Neuronal stem cell (in vitro differentiated cells): ENCODE measurements at regions not wholly inside any gene's neighbourhood (a gene's known extent, or its start where the extent isn't known, plus 50 kb on each side); places are given as distances from the start of the nearest gene placed in this dataset.

Experiments used
- DNase-seq: peaks from one replicate; pipeline ENCODE4 v3.0.0-alpha.2; 2013; ENCODE audit warnings: low spot score
- H2AFZ ChIP-seq: one replicate; pipeline ENCODE4 v1.6.1; 2013; ENCODE audit warnings: mild to moderate bottlenecking, low read length, inconsistent platforms
- H2AK5ac ChIP-seq: 2 replicates; pipeline ENCODE4 v1.6.1; 2013; ENCODE audit warnings: low read depth, mild to moderate bottlenecking, inconsistent platforms, low read length, moderate library complexity, mixed read lengths
- H2BK120ac ChIP-seq: 2 replicates; pipeline ENCODE4 v1.6.1; 2013; ENCODE audit warnings: low read depth, mild to moderate bottlenecking, inconsistent platforms, low read length, moderate library complexity, mixed read lengths
- H2BK12ac ChIP-seq: one replicate; pipeline ENCODE4 v1.6.1; 2013; ENCODE audit warnings: low read length, inconsistent platforms
- H2BK15ac ChIP-seq: 2 replicates; pipeline ENCODE4 v1.6.1; 2013; ENCODE audit warnings: mild to moderate bottlenecking, low read length, inconsistent platforms, mixed read lengths
- H2BK5ac ChIP-seq: one replicate; pipeline ENCODE4 v1.6.1; 2013; ENCODE audit warnings: inconsistent platforms, mild to moderate bottlenecking, low read length, moderate library complexity
- H3K14ac ChIP-seq: one replicate; pipeline ENCODE4 v1.6.1; 2013; ENCODE audit warnings: low read length, inconsistent platforms
- H3K18ac ChIP-seq: 2 replicates; pipeline ENCODE4 v1.6.1; 2013; ENCODE audit warnings: low read length, inconsistent platforms
- H3K23ac ChIP-seq: 2 replicates; pipeline ENCODE4 v1.6.1; 2013; ENCODE audit warnings: low read depth, mild to moderate bottlenecking, mixed read lengths, low read length, inconsistent platforms; ENCODE audit not compliant: poor library complexity
- H3K27ac ChIP-seq: replicated peaks from 3 replicates; pipeline ENCODE4 v1.5.1; 2013; ENCODE audit warnings: low read length, inconsistent platforms
- H3K27me3 ChIP-seq, 3 experiments: 2 replicates each; pipeline ENCODE4 v1.6.1; 2013; ENCODE audit warnings: low read length in 3 of 3, mild to moderate bottlenecking in 2 of 3, inconsistent platforms in 1 of 3, low read depth in 1 of 3, mixed read lengths in 1 of 3, moderate library complexity in 1 of 3; ENCODE audit not compliant: control insufficient read depth in 3 of 3, insufficient read depth in 3 of 3
- H3K36me3 ChIP-seq, 2 donors: replicated peaks in 1 of 2; 2 replicates each; pipeline ENCODE4 v1.6.1; 2013; ENCODE audit warnings: low read length in 2 of 2; ENCODE audit not compliant: control insufficient read depth in 2 of 2, insufficient read depth in 2 of 2
- H3K4ac ChIP-seq: 2 replicates; pipeline ENCODE4 v1.6.1; 2013; ENCODE audit warnings: inconsistent platforms, mild to moderate bottlenecking, low read length, moderate library complexity
- H3K4me1 ChIP-seq, 2 donors: 1 replicate in 1 of 2; 2 replicates in 1 of 2; pipeline ENCODE4 v1.6.1; 2013; ENCODE audit warnings: low read length in 2 of 2, low read depth in 1 of 2; ENCODE audit not compliant: control insufficient read depth in 2 of 2, insufficient read depth in 1 of 2
- H3K4me2 ChIP-seq: one replicate; pipeline ENCODE4 v1.6.1; 2013; ENCODE audit warnings: mild to moderate bottlenecking, low read length, inconsistent platforms; ENCODE audit not compliant: insufficient read depth, poor library complexity, severe bottlenecking
- H3K4me3 ChIP-seq, 2 donors: 2 replicates each; pipeline ENCODE4 v1.5.1; 2013; ENCODE audit warnings: low read length in 2 of 2, mild to moderate bottlenecking in 2 of 2, inconsistent platforms in 1 of 2, moderate library complexity in 1 of 2
- H3K79me1 ChIP-seq: one replicate; pipeline ENCODE4 v1.6.1; 2013; ENCODE audit warnings: low read depth, mild to moderate bottlenecking, inconsistent platforms, low read length, moderate library complexity
- H3K9ac ChIP-seq: one replicate; pipeline ENCODE4 v1.6.1; 2013; ENCODE audit warnings: mild to moderate bottlenecking, low read depth, low read length, inconsistent platforms; ENCODE audit not compliant: poor library complexity
- H3K9me3 ChIP-seq, 2 donors: replicated peaks in 1 of 2; 2 replicates each; pipeline versions ENCODE3 to v1.6.1; 2013; ENCODE audit warnings: low read length in 2 of 2, mild to moderate bottlenecking in 2 of 2, inconsistent platforms in 1 of 2, low read depth in 1 of 2, mixed read lengths in 1 of 2, moderate library complexity in 1 of 2; ENCODE audit not compliant: control insufficient read depth in 2 of 2, insufficient read depth in 1 of 2
- H4K8ac ChIP-seq: one replicate; pipeline ENCODE4 v1.6.1; 2013; ENCODE audit warnings: low read depth, mild to moderate bottlenecking, inconsistent platforms, low read length, moderate library complexity
- H4K91ac ChIP-seq: one replicate; pipeline ENCODE4 v1.6.1; 2013; ENCODE audit warnings: low read length, low read depth, mild to moderate bottlenecking, inconsistent platforms; ENCODE audit not compliant: poor library complexity
- WGBS, 2 donors: extraction: QIAGEN DNeasy Blood & Tissue Kit; methylation state at CpG; one replicate each; pipeline ENCODE4 v1.1.7; 2013; ENCODE audit warnings: missing lambda C conversion rate in 2 of 2, mixed read lengths in 1 of 2; ENCODE audit not compliant: insufficient read length in 2 of 2, insufficient replicate concordance in 1 of 2; ENCODE audit errors: extremely low coverage in 2 of 2; 5-methylcytosine and 5-hydroxymethylcytosine counted together

GRCh38 chr1:226816576-226816975, 53.8 kb upstream of the PSEN2 start:
- Histone ChIP-seq H3K9me3 (no peaks in the 10 kb centered on the region), H2BK120ac (no peak overlapping the region), H3K4me2 (no peak overlapping the region), H3K4ac (no peak overlapping the region), H3K36me3 (no peaks in the 10 kb centered on the region), H2AFZ (no peak overlapping the region), H3K27ac (no peak overlapping the region), H3K4me1 (peaks cover 3% of the 10 kb centered on the region in 2 donors), H2AK5ac (no peak overlapping the region), H4K91ac (no peak overlapping the region), H4K8ac (no peak overlapping the region), H3K4me3 (no peak overlapping the region), H2BK12ac (no peak overlapping the region), H3K79me1 (no peaks in the 10 kb centered on the region), H3K27me3 (peaks cover 0 to 8% (median 0%) of the 10 kb centered on the region in 3 experiments), H3K23ac (no peak overlapping the region), H2BK15ac (no peak overlapping the region), H3K14ac (no peak overlapping the region), H3K9ac (no peak overlapping the region), H3K18ac (no peak overlapping the region), H2BK5ac (no peak overlapping the region)
- WGBS, 2 donors = no CpG with 5 or more reads among the region's 3 CpGs
- DNase-seq = no peak

DNA sequence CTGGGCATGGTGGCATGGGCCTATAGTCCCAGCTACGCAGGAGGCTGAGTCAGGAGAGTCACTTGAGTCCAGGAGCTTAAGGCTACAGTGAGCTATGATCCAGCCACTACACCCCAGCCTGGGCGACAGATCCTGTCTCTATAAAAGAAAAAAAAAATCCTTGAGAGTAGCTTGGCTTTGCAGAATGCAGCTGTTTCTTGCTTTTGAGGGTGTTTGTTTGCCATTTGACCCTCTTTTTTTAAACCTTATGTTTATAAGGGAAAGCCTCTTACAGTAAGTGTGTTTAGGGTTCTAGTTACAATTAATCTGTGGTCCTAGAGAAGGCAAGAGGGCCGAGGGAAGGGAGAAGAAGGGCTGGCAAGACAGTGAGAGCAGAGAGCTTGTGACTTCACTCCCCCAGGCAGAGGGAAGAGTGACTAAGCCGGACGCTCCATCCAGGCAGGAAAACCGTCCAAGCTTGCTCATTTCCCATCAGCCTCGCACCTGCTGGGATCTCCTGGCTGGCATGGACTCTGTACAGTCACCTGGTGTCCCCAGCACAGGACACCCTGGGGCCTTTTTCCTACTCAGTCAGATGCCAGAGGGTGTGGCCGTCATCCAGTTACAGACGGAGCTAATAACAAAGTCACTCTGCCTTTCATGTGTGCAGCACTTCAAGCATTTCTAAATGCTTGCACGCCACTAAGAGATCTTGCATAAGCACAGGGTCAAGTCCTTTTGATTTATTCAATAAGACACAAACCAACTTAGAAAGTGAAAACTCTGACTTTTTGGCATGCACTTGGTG, 55.5 kb upstream of the PSEN2 start:
- Histone ChIP-seq H3K18ac (peak overlapping the region; percentile 61), H3K23ac (no peak overlapping the region), H2AK5ac (no peak overlapping the region), H2BK120ac (no peak overlapping the region), H3K79me1 (no peaks in the 10 kb centered on the region), H3K4ac (no peak overlapping the region), H3K27ac (no peak overlapping the region), H2BK5ac (no peak overlapping the region), H3K4me2 (no peak overlapping the region), H3K4me3 (no peak overlapping the region), H3K14ac (peak overlapping the region; percentile 50), H3K36me3 (no peaks in the 10 kb centered on the region), H4K91ac (no peak overlapping the region), H2AFZ (peak overlapping the region; percentile 5), H2BK15ac (no peak overlapping the region), H2BK12ac (no peak overlapping the region), H3K27me3 (peaks cover 0 to 4% (median 0%) of the 10 kb centered on the region in 3 experiments), H4K8ac (no peak overlapping the region), H3K9me3 (no peaks in the 10 kb centered on the region), H3K4me1 (peaks cover 8 to 10% of the 10 kb centered on the region in 2 donors), H3K9ac (no peak overlapping the region)
- DNase-seq = no peak
- WGBS, 2 donors = no CpG with 5 or more reads among the region's 10 CpGs

DNA sequence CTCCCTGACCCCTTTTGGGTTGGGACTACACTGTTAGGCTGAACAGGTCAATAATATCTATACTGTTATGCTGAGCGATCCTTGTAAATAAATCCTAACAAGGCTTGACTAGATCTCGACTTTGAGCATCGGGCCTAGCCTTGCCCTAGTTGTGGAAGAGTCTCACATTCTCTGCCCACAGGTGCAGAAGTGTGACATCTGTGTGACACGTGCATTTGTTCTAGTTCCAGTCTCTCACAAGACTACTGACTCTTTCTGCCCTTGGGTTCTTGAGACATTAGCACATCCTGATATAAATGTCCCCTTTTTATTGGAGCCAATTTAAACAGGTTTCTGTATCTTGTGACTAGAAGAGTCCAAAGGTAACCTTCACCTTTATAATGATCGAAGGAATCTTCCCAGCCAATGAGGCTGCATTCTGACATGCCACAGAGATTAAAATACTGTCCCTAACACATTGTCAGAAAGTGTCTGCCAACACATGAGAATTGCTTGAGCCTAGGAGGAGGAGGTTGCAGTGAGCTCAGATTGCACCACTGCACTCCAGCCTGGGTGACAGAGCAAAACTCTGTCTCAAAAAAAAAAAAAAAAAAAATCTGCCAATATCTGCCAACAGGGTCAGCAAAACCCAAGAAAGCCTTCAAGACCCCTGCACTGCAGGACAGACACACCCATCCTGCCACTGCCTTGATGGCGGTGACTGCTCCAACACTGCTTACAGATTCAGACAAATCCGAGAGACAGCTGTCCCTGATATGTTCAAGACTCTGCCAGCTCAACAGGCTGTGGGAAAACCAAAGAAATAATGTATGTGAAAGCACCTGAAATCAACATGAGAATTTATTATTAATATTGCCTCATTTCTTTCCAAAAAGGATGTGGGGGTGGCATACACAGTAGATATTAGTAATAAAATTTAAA, 56.5 kb upstream of the PSEN2 start:
- no peaks in the 10 kb centered on the region for H3K36me3 ChIP-seq
- no peak for DNase-seq
- no peak overlapping the region for H3K14ac ChIP-seq
- no peak overlapping the region for H3K4me2 ChIP-seq
- H3K4me1 ChIP-seq = peaks cover 10 to 15% of the 10 kb centered on the region in 2 donors
- no peaks in the 10 kb centered on the region for H3K79me1 ChIP-seq
- no peak overlapping the region for H2BK15ac ChIP-seq
- H2BK5ac ChIP-seq = no peak overlapping the region
- H2BK12ac ChIP-seq = no peak overlapping the region
- H3K9ac ChIP-seq = no peak overlapping the region
- no peak overlapping the region for H3K23ac ChIP-seq
- no peak overlapping the region for H2AFZ ChIP-seq
- H3K4ac ChIP-seq = no peak overlapping the region
- no peak overlapping the region for H2BK120ac ChIP-seq
- H4K91ac ChIP-seq = no peak overlapping the region
- H3K18ac ChIP-seq = no peak overlapping the region
- H3K9me3 ChIP-seq = no peaks in the 10 kb centered on the region
- WGBS, 2 donors = no CpG with 5 or more reads among the region's 7 CpGs
- H2AK5ac ChIP-seq = no peak overlapping the region
- H3K4me3 ChIP-seq = no peak overlapping the region
- no peak overlapping the region for H4K8ac ChIP-seq
- H3K27ac ChIP-seq = no peak overlapping the region
- peaks cover 0 to 4% (median 0%) of the 10 kb centered on the region in 3 experiments for H3K27me3 ChIP-seq

- no peak overlapping the region for H2AK5ac ChIP-seq
- no peak overlapping the region for H3K27ac ChIP-seq
- no CpG with 5 or more reads among the region's 4 CpGs for WGBS, 2 donors
- H4K8ac ChIP-seq = no peak overlapping the region
- no peak overlapping the region for H2AFZ ChIP-seq
- no peaks in the 10 kb centered on the region for H3K36me3 ChIP-seq
- no peak overlapping the region for H2BK12ac ChIP-seq
- no peak overlapping the region for H3K4me2 ChIP-seq
- no peaks in the 10 kb centered on the region for H3K79me1 ChIP-seq
- H3K14ac ChIP-seq = no peak overlapping the region
- H2BK5ac ChIP-seq = no peak overlapping the region
- H2BK120ac ChIP-seq = no peak overlapping the region
- no peaks in the 10 kb centered on the region for H3K9me3 ChIP-seq
- no peak overlapping the region for H4K91ac ChIP-seq
- H3K9ac ChIP-seq = no peak overlapping the region
- H3K27me3 ChIP-seq = peaks cover 0 to 4% (median 0%) of the 10 kb centered on the region in 3 experiments
- peaks cover 11 to 15% of the 10 kb centered on the region in 2 donors for H3K4me1 ChIP-seq
- H3K18ac ChIP-seq = no peak overlapping the region
- H2BK15ac ChIP-seq = no peak overlapping the region
- no peak for DNase-seq
- H3K4ac ChIP-seq = no peak overlapping the region
- no peak overlapping the region for H3K4me3 ChIP-seq
- no peak overlapping the region for H3K23ac ChIP-seq
Measured at GRCh38 chr1:226810681-226811080, 59.7 kb upstream of the PSEN2 start.
